Suprapubic skin (tissue), 3 donors: ENCODE measurements at regions not wholly inside any gene's neighbourhood (a gene's known extent, or its start where the extent isn't known, plus 50 kb on each side); places are given as distances from the start of the nearest gene placed in this dataset.

Experiments used
- POLR2AphosphoS5 ChIP-seq, 3 donors: sonication (generic); formaldehyde crosslinking; IDR thresholded peaks; one replicate each; pipeline ENCODE4 v1.6.1; 2017; ENCODE audit warnings: antibody characterized with exemption in 3 of 3
- TF ChIP-seq, protein P1 (sequence below), 2 donors: fragments of 200-600 bp in 1 of 2; fragments of 450-650 bp in 1 of 2; sonication (generic) in 1 of 2; IDR thresholded peaks; one replicate each; pipeline ENCODE4 v1.5.1; 2016 to 2019; ENCODE audit warnings: antibody characterized with exemption in 2 of 2, mild to moderate bottlenecking in 1 of 2, moderate library complexity in 1 of 2

GRCh38 chr6:101341926-101342325, 51.6 kb upstream of the GRIK2 start:
- no peak for TF ChIP-seq POLR2AphosphoS5 (IDR thresholded peaks at IDR 0.05)
- TF ChIP-seq, protein P1, sequence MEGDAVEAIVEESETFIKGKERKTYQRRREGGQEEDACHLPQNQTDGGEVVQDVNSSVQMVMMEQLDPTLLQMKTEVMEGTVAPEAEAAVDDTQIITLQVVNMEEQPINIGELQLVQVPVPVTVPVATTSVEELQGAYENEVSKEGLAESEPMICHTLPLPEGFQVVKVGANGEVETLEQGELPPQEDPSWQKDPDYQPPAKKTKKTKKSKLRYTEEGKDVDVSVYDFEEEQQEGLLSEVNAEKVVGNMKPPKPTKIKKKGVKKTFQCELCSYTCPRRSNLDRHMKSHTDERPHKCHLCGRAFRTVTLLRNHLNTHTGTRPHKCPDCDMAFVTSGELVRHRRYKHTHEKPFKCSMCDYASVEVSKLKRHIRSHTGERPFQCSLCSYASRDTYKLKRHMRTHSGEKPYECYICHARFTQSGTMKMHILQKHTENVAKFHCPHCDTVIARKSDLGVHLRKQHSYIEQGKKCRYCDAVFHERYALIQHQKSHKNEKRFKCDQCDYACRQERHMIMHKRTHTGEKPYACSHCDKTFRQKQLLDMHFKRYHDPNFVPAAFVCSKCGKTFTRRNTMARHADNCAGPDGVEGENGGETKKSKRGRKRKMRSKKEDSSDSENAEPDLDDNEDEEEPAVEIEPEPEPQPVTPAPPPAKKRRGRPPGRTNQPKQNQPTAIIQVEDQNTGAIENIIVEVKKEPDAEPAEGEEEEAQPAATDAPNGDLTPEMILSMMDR (IDR thresholded peaks at IDR 0.05), result no peak
